ENCODE measurements at regions not wholly inside any gene's neighbourhood (a gene's known extent, or its start where the extent isn't known, plus 50 kb on each side); places are given as distances from the start of the nearest gene placed in this dataset.

GRCh38 chr2:84300696-84301029 lies 158.4 kb downstream of the SUCLG1 start:
- TF ChIP-seq HSF4 (CRISPR knock-in tag; IDR thresholded peaks at IDR 0.05; ENCODE audit: borderline replicate concordance) (no peak), MAZ (CRISPR knock-in tag; conservative IDR thresholded peaks at IDR 0.05 in 1 of 2, IDR thresholded peaks at IDR 0.05 in 1 of 2) (no peak), NCOA4 (IDR thresholded peaks at IDR 0.05; ENCODE audit: partially characterized antibody) (no peak), TGIF2 (CRISPR knock-in tag; IDR thresholded peaks at IDR 0.05) (no peak), ZNF717 (CRISPR knock-in tag; IDR thresholded peaks at IDR 0.05) (no peak), ZNF311 (CRISPR knock-in tag; IDR thresholded peaks at IDR 0.05) (no peak), SMARCC2 (IDR thresholded peaks at IDR 0.05; ENCODE audit: low read depth) (no peak), JUN (IDR thresholded peaks at IDR 0.05; ENCODE audit: borderline replicate concordance, low read depth, low read length) (no peak), JUN (CRISPR knock-in tag; IDR thresholded peaks at IDR 0.05; ENCODE audit: borderline replicate concordance) (no peak), ZFP91 (CRISPR knock-in tag; IDR thresholded peaks at IDR 0.05) (no peak), SNRNP70 (optimal IDR thresholded peaks at IDR 0.05; ENCODE audit: low read depth, low read length) (no peak), RBM34 (IDR thresholded peaks at IDR 0.05; ENCODE audit: borderline replicate concordance, insufficient read depth, low read length) (no peak), MIER1 (IDR thresholded peaks at IDR 0.05; ENCODE audit: low read depth) (no peak), ARNT (IDR thresholded peaks at IDR 0.05) (no peak), GTF2B (IDR thresholded peaks at IDR 0.05; ENCODE audit: extremely low read depth, insufficient read length) (no peak), ZNF263 (CRISPR knock-in tag; IDR thresholded peaks at IDR 0.05; ENCODE audit: borderline replicate concordance) (no peak), U2AF2 (optimal IDR thresholded peaks at IDR 0.05; ENCODE audit: low read depth, low read length) (no peak), HNRNPH1 (optimal IDR thresholded peaks at IDR 0.05; ENCODE audit: low read depth, low read length) (no peak), MEF2D (tag; conservative IDR thresholded peaks at IDR 0.05; ENCODE audit: low read depth) (no peak), C11orf30 (IDR thresholded peaks at IDR 0.05; ENCODE audit: low read depth) (no peak), IFI16 (CRISPR knock-in tag; IDR thresholded peaks at IDR 0.05) (no peak)
- intact Hi-C loops (cut with micrococcal nuclease) (loop anchor here (5.0 to 10.0 kb wide), 3 partner anchors 223 to 716 kb away; no protein-coding TSS in a partner anchor), in situ Hi-C loops (cut with MboI) (no loop called here)
- H3K79me2 ChIP-seq (ENCODE audit: control insufficient read depth, insufficient read depth, low read length) = no peaks in the 10 kb centered on the region
- no peak overlapping the region for H3K27ac ChIP-seq (ENCODE audit: extremely low read depth, low read depth, low read length)
- H3K4me2 ChIP-seq (ENCODE audit: insufficient read depth, low read length) = no peak overlapping the region
- FAIRE-seq (no peak), DNase-seq (ENCODE audit: extremely low read depth in 1 of 4, low spot score in 3 of 4) (no peak), ATAC-seq (no peak)
- ChIA-PET CTCF (ENCODE audit: low intra/inter-chr PET ratio) (no interaction called here), POLR2A (no interaction called here)
- no peaks in the 10 kb centered on the region for H3K9me1 ChIP-seq (ENCODE audit: control insufficient read depth, insufficient read depth, low read length)
- no peak overlapping the region for H3K9ac ChIP-seq (ENCODE audit: insufficient read depth in 1 of 2, low read depth in 2 of 2, low read length in 2 of 2)
- H3K27me3 ChIP-seq (ENCODE audit: control insufficient read depth in 2 of 2, insufficient read depth in 2 of 2, low read length in 2 of 2) = no peaks in the 10 kb centered on the region
- 0% methylated on average over 4 of the region's 4 CpGs for WGBS (ENCODE audit: insufficient coverage, low coverage, missing lambda C conversion rate)
- BruUV-seq (replicated peaks) = no TSS peak
- H2AFZ ChIP-seq (ENCODE audit: low read depth, low read length) = no peak overlapping the region
- no peak overlapping the region for H3K4me3 ChIP-seq
- no peaks in the 10 kb centered on the region for H3K36me3 ChIP-seq (ENCODE audit: control insufficient read depth, insufficient read depth, low read length)
- H4K20me1 ChIP-seq (replicated peaks; ENCODE audit: control insufficient read depth, insufficient read depth, low read length) = no peaks in the 10 kb centered on the region; the same call in 1 of the 2 replicates
- H3K4me1 ChIP-seq (replicated peaks in 1 of 2; ENCODE audit: control insufficient read depth in 2 of 2, insufficient read depth in 2 of 2, low read length in 2 of 2) = no peaks in the 10 kb centered on the region
- H3K9me3 ChIP-seq (replicated peaks; ENCODE audit: control insufficient read depth, insufficient read depth, low read depth, low read length) = no peaks in the 10 kb centered on the region
